GM19452 (cell line): ENCODE measurements at regions not wholly inside any gene's neighbourhood (a gene's known extent, or its start where the extent isn't known, plus 50 kb on each side); places are given as distances from the start of the nearest gene placed in this dataset.

Experiments
- ATAC-seq: cut with Tn5 transposase; IDR thresholded peaks from one replicate; pipeline ENCODE4 v1.9.1; 2021; ENCODE audit not compliant: unreplicated experiment

DNA sequence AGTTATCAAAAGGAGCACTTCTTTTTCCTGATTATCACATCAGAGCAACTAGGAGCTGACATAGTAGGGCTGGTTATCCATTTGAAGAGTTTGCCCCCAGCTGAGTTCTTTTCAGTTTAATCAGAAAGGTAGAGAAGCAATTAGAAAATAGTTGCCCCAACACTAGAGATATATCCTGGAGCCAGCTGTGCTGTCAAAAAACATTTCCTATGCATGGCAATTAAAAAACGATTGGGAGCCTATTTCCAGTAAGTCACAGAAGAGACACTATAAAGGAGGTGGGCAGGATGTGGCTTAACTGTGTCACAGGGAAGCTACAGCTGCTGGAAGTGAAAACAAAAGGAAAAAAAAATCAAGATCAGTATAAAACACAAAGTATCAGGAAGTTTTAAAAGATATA lies 155.7 kb upstream of the SLITRK1 start:
- no peak for ATAC-seq

- no peak for ATAC-seq
These were observed 149.8 kb upstream of the SLITRK1 start for GRCh38 chr13:84032116-84032515.

- ATAC-seq, result no peak
These were observed 148.8 kb upstream of the SLITRK1 start for GRCh38 chr13:84031120-84031519.

- ATAC-seq, result no peak
These were observed 147.1 kb upstream of the SLITRK1 start for GRCh38 chr13:84029396-84029795.

GRCh38 chr13:84025824-84026223 lies 143.6 kb upstream of the SLITRK1 start:
- ATAC-seq, result no peak

GRCh38 chr13:83996415-83996814 lies 114.1 kb upstream of the SLITRK1 start:
- ATAC-seq, result no peak

- ATAC-seq, result no peak
These were observed 113.7 kb upstream of the SLITRK1 start for GRCh38 chr13:83995930-83996329.

- no peak for ATAC-seq
These were observed 110.5 kb upstream of the SLITRK1 start for GRCh38 chr13:83992566-83993358.

DNA sequence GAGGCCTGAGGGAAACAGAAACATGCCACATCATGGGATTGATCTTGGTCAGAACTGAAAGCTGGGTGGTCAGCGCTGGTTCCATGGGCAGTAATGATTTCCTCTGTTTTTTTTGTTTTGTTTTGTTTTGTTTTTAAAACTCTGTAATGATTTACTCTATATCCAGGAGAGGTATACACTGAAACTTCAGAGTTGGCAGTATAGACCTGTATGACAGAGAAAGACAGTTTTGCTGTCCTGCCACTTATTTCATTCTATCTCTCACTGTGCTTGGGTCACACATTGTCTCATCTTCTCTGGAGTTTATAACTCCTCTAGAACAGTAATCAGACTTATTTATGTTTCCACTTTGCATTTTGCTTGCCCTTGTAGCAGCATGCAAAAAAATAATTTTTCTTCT lies 105.1 kb upstream of the SLITRK1 start:
- no peak for ATAC-seq

- no peak for ATAC-seq
These were observed 102.5 kb upstream of the SLITRK1 start for GRCh38 chr13:83984793-83985192.

DNA sequence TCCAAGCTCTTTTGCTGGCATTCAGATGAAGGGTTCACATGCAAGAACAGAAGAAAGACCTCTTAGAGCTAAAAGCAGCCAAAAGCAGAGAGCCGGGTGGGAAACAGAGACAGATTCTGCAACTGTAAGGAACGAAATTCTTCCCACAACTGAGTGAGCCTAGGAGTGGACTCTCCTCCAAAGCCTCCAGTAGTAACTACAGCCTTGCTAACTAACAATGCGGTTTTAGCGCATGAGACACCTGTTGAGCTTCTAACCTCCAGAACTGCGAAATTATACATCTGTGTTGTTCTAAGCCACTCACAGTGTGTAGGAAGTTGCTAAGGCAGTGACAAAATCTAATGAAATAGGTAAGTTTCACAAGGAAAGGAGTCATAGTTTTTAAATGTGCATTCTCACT lies 98.1 kb upstream of the SLITRK1 start:
- no peak for ATAC-seq

- no peak for ATAC-seq
These were observed 93.4 kb upstream of the SLITRK1 start for GRCh38 chr13:83975655-83976165.

DNA sequence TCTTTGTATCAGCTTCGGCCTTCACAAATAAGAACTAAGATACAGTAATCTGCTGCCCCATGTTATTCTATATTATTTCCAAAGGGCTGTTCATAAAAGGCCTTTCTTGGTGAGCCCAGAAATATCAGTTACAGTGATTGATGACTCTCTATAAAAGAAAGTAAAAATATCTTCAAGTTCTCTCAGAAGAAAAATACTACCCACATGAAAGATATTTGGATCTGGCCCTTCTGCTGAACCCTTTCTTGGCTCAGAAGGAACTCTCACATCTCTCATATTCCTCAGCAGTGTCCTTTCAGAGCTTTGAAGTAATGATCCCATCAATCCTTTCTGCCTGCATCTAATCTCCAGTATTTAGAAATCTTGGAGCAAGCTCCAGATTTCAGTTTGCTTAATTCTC lies 76.3 kb upstream of the SLITRK1 start:
- no peak for ATAC-seq

- no peak for ATAC-seq
These were observed 72.7 kb upstream of the SLITRK1 start for GRCh38 chr13:83955011-83955410.

DNA sequence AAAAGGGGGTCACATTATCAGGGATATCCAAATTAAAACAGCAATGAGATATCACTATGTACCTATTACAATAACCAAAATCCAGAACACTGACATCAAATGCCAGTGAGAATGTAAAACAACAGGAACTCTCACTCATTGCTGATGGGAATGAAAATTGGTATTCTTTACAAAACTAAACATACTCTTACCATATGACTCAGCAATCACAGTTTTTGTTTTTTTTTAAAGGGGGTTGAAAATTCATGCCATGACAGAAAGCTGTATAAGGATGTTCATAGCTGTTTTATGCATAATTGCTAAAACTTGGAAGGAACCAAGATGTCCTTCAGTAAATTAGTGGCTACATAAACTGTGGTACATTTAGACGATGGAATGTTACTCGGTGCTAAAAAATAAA lies 71.6 kb upstream of the SLITRK1 start:
- ATAC-seq, result no peak

- ATAC-seq, result no peak
These were observed 68.0 kb upstream of the SLITRK1 start for GRCh38 chr13:83950293-83950692.

- no peak for ATAC-seq
These were observed 61.4 kb upstream of the SLITRK1 start for GRCh38 chr13:83943530-83944279.

DNA sequence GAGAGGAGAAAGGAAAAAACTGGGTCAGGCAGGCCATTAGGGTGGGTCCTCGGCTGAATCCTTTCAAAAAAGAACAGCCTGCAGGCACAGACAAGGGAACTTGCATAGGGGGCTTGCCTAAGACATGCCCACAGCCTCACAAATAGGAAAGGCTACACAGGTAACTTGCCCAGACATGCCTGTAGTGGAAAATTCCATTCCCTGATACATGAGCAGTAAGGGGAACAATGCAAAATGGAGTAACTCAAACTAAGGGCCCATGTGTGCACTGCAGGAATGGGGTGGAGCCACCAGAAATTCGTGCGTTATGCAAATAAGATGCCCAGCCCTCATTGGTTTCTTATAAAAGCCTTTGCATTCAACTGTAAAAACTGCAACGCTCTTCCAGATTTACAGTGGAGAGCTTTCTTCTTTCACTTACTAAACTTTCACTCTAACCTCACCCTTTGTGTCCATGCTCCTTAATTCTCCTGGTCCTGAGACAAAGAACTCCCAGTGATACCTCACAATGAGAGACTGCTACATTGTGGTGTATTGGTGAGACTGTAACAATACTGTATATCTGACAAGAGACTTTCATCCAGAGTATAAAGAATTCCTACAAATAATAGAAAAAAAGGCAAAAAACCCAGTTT lies 59.5 kb upstream of the SLITRK1 start:
- no peak for ATAC-seq

GRCh38 chr13:83940742-83941141 lies 58.5 kb upstream of the SLITRK1 start:
- no peak for ATAC-seq

GRCh38 chr13:83937579-83937978 lies 55.3 kb upstream of the SLITRK1 start:
- ATAC-seq, result no peak

GRCh38 chr13:83935566-83935965 lies 53.3 kb upstream of the SLITRK1 start:
- no peak for ATAC-seq
